Pancreas (tissue), 10 donors: ENCODE measurements at regions not wholly inside any gene's neighbourhood (a gene's known extent, or its start where the extent isn't known, plus 50 kb on each side); places are given as distances from the start of the nearest gene placed in this dataset.

Experiments used
- ATAC-seq, 4 donors: fragments of 200-7000 bp; cut with Tn5 transposase; one replicate each; pipeline versions ENCODE4 v1.8.0 to v1.9.1; 2020; ENCODE audit warnings: mild to moderate bottlenecking in 4 of 4, moderate library complexity in 4 of 4
- DNase-seq, 6 donors: peaks; one replicate each; pipeline ENCODE4 v3.0.0-alpha.2; 2020
- FAIRE-seq: peaks from 2 replicates; lab custom pipeline; 2012; peaks lifted over from hg19 to GRCh38; lab: Jason Lieb, UNC
- H3K27ac ChIP-seq, 4 donors: fragments of 200-600 bp; sonication (generic); 1 replicate in 3 of 4; 2 replicates in 1 of 4; pipeline versions ENCODE4 v1.5.0 to v1.8.0; 2020
- H3K27me3 ChIP-seq, 4 donors: fragments of 200-600 bp; one replicate each; pipeline ENCODE4 v1.8.0; 2021
- H3K36me3 ChIP-seq, 3 donors: fragments of 200-600 bp; sonication (generic) in 1 of 3; one replicate each; pipeline versions ENCODE4 v1.5.0 to v1.8.0; 2020 to 2021
- H3K4me1 ChIP-seq, 3 donors: fragments of 200-600 bp; one replicate each; pipeline ENCODE4 v1.8.0; 2021
- H3K4me3 ChIP-seq, 4 donors: fragments of 200-600 bp; sonication (generic) in 2 of 4; one replicate each; pipeline versions ENCODE4 v1.5.0 to v1.8.0; 2020 to 2021
- H3K9me3 ChIP-seq, 4 donors: fragments of 200-600 bp; one replicate each; pipeline ENCODE4 v1.8.0; 2021
- CTCF ChIP-seq, 4 donors: fragments of 200-600 bp; sonication (generic) in 3 of 4; IDR thresholded peaks; one replicate each; pipeline versions ENCODE4 v1.5.0 to v1.8.0; 2021; ENCODE audit warnings: antibody characterized with exemption in 4 of 4
- WGBS, 2 donors: extraction: QIAGEN DNeasy Blood & Tissue Kit; methylation state at CpG; one replicate each; pipeline ENCODE4 v1.1.7; 2013; 5-methylcytosine and 5-hydroxymethylcytosine counted together
- intact Hi-C, 3 donors: fragments of 100-400 bp; cut with DNase I; formaldehyde crosslinking; loops; one replicate each; pipeline versions ENCODE4 v1.11.1 to v1.14.2; 2022
- donor health status: healthy with polysubstance abuse.
- donor health status: DM: no; HTN: no; CAD: no; lungs with moderate emphysema.
- donor health status: DM: no; HTN: no; CAD: no.
- donor health status: control.
- donor health status: control.
- donor health status: Bipolar disorder and iron deficiency.
- donor health status: DM: yes; HTN: yes; CAD: no.
- donor health status: DM: no; HTN: no; CAD: no.
- donor health status: DM: no; HTN: no; CAD: no.
- donor health status: DM: yes; HTN: yes; CAD: no.

- intact Hi-C loops = no loop called here
- H3K36me3 ChIP-seq = no peaks in the 10 kb centered on the region
- no peak overlapping the region for H3K27ac ChIP-seq
- no peaks in the 10 kb centered on the region for H3K4me1 ChIP-seq
- no peak overlapping the region for H3K4me3 ChIP-seq
- no peak for FAIRE-seq
- TF ChIP-seq CTCF (IDR thresholded peaks at IDR 0.05) = no peak
- no peaks in the 10 kb centered on the region for H3K27me3 ChIP-seq
- no peak for DNase-seq
- no peaks in the 10 kb centered on the region for H3K9me3 ChIP-seq
- no peak for ATAC-seq
Observed at GRCh38 chr5:143723159-143723558, 88.8 kb upstream of the HMHB1 start.

GRCh38 chr5:143721925-143722324, 90.0 kb upstream of the HMHB1 start:
- H3K27me3 ChIP-seq = no peaks in the 10 kb centered on the region
- no peak for ATAC-seq
- no peaks in the 10 kb centered on the region for H3K9me3 ChIP-seq
- intact Hi-C loops = no loop called here
- FAIRE-seq = no peak
- no peak for TF ChIP-seq CTCF (IDR thresholded peaks at IDR 0.05)
- H3K36me3 ChIP-seq = no peaks in the 10 kb centered on the region
- no peak overlapping the region for H3K27ac ChIP-seq
- H3K4me1 ChIP-seq = no peaks in the 10 kb centered on the region
- DNase-seq = no peak
- H3K4me3 ChIP-seq = no peak overlapping the region

DNA sequence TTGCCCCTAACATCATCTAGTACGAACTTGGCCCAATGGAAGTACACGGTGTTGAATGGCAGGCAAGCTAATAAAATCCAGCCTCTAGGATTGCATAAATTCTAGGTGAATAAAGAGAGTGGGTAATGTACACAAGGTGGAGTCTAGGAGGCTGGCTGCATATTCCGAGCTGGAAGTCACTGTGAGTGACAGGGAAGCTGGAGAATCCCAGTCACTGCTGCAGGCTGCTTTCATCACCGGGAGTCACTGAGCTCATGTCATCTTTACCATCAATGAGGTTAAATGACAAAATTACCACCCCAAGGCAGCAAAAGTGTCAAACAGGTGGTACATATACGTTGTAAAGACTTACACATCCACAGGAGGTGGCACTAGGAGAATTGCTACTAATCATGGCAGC, 91.3 kb upstream of the HMHB1 start:
- no peak for TF ChIP-seq CTCF (IDR thresholded peaks at IDR 0.05)
- no peak overlapping the region for H3K4me3 ChIP-seq
- 56 to 59% methylated on average over 5 of the region's 5 CpGs for WGBS, 2 donors
- no peaks in the 10 kb centered on the region for H3K9me3 ChIP-seq
- H3K36me3 ChIP-seq = no peaks in the 10 kb centered on the region
- ATAC-seq (no peak), FAIRE-seq (no peak), DNase-seq (no peak)
- H3K4me1 ChIP-seq = no peaks in the 10 kb centered on the region
- no peak overlapping the region for H3K27ac ChIP-seq
- intact Hi-C loops = no loop called here
- H3K27me3 ChIP-seq = no peaks in the 10 kb centered on the region

DNA sequence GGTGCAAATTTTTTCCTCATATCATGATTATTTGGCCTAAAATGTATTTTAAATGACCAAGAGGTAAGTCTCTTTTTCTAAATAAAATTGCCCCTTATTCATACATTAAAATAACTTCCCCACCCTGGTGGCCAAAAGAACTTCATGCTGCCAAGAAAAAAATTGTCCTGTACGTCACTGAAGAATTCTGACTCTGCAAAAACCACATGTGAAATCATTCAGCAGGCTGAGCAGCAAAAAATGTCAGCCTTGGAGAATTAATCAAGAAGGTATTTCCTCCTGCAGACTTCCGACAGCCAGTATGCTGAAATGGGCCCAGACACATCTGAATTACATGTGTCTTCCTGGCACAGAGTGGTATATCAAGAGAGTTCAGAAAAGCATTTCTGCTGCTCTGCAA, 94.6 kb upstream of the HMHB1 start:
- Histone ChIP-seq H3K9me3 (no peaks in the 10 kb centered on the region), H3K27me3 (no peaks in the 10 kb centered on the region), H3K27ac (no peak overlapping the region), H3K36me3 (no peaks in the 10 kb centered on the region), H3K4me3 (no peak overlapping the region), H3K4me1 (no peaks in the 10 kb centered on the region)
- WGBS, 2 donors = 30 to 35% methylated on average over 2 of the region's 2 CpGs
- no peak for TF ChIP-seq CTCF (IDR thresholded peaks at IDR 0.05)
- intact Hi-C loops = no loop called here
- ATAC-seq (peak in 1 of 4 donors; percentile 43), FAIRE-seq (no peak), DNase-seq (no peak)

DNA sequence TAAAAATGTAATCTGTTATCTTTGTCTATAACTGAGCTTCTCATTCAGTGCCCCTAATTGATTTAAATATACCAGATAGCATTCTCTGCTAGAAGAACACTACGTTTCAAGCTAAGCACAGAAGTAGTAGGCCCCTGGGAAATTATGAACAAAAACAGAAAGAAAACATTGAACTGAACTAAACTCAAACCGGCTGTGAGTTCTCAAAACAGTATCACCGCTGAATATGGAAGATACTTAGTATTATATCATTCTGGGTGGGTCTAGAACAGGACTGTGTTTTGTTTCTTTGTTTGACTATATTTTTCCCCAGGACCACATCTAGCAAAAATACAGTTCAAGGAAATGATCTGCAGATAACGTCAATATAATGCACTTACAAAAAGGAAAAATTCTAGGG, 95.1 kb upstream of the HMHB1 start:
- Histone ChIP-seq H3K27ac (no peak overlapping the region), H3K4me3 (no peak overlapping the region), H3K36me3 (no peaks in the 10 kb centered on the region), H3K27me3 (no peaks in the 10 kb centered on the region), H3K9me3 (no peaks in the 10 kb centered on the region), H3K4me1 (no peaks in the 10 kb centered on the region)
- 55 to 63% methylated on average over 4 of the region's 4 CpGs for WGBS, 2 donors
- DNase-seq (no peak), FAIRE-seq (no peak), ATAC-seq (no peak)
- intact Hi-C loops = no loop called here
- TF ChIP-seq CTCF (IDR thresholded peaks at IDR 0.05) = no peak
